A204.1 (cell line): ENCODE measurements at regions not wholly inside any gene's neighbourhood (a gene's known extent, or its start where the extent isn't known, plus 50 kb on each side); places are given as distances from the start of the nearest gene placed in this dataset.

Experiments used
- FAIRE-seq: peaks from 2 replicates; lab custom pipeline; 2012; peaks lifted over from hg19 to GRCh38; lab: Jason Lieb, UNC

GRCh38 chr6:113149511-113149910, 707.6 kb upstream of the MARCKS start:
- no peak for FAIRE-seq

GRCh38 chr6:113160306-113161017, 696.7 kb upstream of the MARCKS start:
- no peak for FAIRE-seq

GRCh38 chr6:113161018-113161315, 696.2 kb upstream of the MARCKS start:
- FAIRE-seq: no peak

- no peak for FAIRE-seq
Measured at GRCh38 chr6:113162739-113163138, 694.4 kb upstream of the MARCKS start.

- no peak for FAIRE-seq
Measured at GRCh38 chr6:113168057-113168456, 689.1 kb upstream of the MARCKS start.

GRCh38 chr6:113169484-113169883, 687.7 kb upstream of the MARCKS start:
- no peak for FAIRE-seq

GRCh38 chr6:113170454-113170853, 686.7 kb upstream of the MARCKS start:
- FAIRE-seq: no peak

- no peak for FAIRE-seq
Measured at GRCh38 chr6:113171882-113172281, 685.3 kb upstream of the MARCKS start.

- no peak for FAIRE-seq
Measured at GRCh38 chr6:113172531-113172966, 684.6 kb upstream of the MARCKS start.

- FAIRE-seq: no peak
Measured at GRCh38 chr6:113178349-113178748, 678.8 kb upstream of the MARCKS start.

GRCh38 chr6:113181164-113181563, 676.0 kb upstream of the MARCKS start:
- no peak for FAIRE-seq

- no peak for FAIRE-seq
Measured at GRCh38 chr6:113182370-113183141, 674.6 kb upstream of the MARCKS start.

- no peak for FAIRE-seq
Measured at GRCh38 chr6:113184291-113184690, 672.9 kb upstream of the MARCKS start.

GRCh38 chr6:113184736-113185135, 672.4 kb upstream of the MARCKS start:
- no peak for FAIRE-seq

- no peak for FAIRE-seq
Measured at GRCh38 chr6:113185299-113185698, 671.8 kb upstream of the MARCKS start.

- FAIRE-seq: no peak
Measured at GRCh38 chr6:113187661-113188060, 669.5 kb upstream of the MARCKS start.

GRCh38 chr6:113188962-113189361, 668.2 kb upstream of the MARCKS start:
- no peak for FAIRE-seq

GRCh38 chr6:113190170-113190569, 667.0 kb upstream of the MARCKS start:
- no peak for FAIRE-seq

- FAIRE-seq: no peak
Measured at GRCh38 chr6:113194090-113194489, 663.1 kb upstream of the MARCKS start.

GRCh38 chr6:113202852-113203714, 654.1 kb upstream of the MARCKS start:
- no peak for FAIRE-seq

- no peak for FAIRE-seq
Measured at GRCh38 chr6:113203715-113204110, 653.4 kb upstream of the MARCKS start.

GRCh38 chr6:113205553-113205952, 651.6 kb upstream of the MARCKS start:
- FAIRE-seq: no peak

- FAIRE-seq: no peak
Measured at GRCh38 chr6:113208726-113209125, 648.4 kb upstream of the MARCKS start.
